RKO (cell line): ENCODE measurements at regions not wholly inside any gene's neighbourhood (a gene's known extent, or its start where the extent isn't known, plus 50 kb on each side); places are given as distances from the start of the nearest gene placed in this dataset.
A peak's percentile ranks its signal among the peaks of the same experiment; 100 is the strongest.

Experiments used
- DNase-seq: peaks from one replicate; pipeline ENCODE4 v3.0.0-alpha.2; 2016; ENCODE audit warnings: low spot score

DNA sequence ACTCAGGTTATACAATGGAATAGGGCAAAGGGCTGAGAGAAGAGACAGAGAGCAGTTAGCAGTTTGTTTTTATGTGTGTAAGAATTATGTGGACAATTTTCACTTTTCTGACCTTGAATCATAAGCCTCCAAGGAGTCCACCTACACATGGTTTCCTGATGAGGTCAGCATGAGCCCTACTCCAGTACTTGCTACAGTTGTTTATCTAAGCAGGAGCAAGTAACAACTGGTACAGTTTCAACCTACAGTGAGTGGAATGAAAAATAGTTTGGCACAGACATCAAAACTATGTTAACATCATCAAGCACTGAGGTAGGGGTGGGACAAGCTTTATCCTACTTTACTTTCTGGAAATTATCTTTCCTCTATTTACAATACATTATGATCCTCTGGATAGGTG is 426.7 kb upstream of the ID4 start:
- no peak for DNase-seq

DNA sequence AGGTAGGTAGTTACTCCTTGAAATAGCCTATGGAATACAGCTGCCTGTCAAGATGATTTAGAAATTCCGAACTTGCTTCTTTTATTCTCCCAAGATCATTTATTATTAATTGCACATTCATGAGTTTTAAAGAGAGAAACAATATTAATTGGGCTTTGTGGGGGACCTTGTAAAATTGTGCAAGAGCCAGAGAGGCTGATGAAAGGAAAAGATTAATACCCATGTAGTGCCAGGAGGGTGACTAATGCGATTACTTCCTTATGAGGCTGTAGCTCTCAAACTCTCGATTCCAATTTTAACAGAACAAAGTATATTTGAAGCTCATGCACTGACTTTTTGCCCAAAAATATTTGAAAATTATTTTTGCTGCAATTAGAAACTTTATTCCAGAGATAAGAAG is 423.8 kb upstream of the ID4 start:
- DNase-seq = no peak

- DNase-seq = peak; percentile 15
These were observed 421.4 kb upstream of the ID4 start for GRCh38 chr6:19415605-19416326.

DNA sequence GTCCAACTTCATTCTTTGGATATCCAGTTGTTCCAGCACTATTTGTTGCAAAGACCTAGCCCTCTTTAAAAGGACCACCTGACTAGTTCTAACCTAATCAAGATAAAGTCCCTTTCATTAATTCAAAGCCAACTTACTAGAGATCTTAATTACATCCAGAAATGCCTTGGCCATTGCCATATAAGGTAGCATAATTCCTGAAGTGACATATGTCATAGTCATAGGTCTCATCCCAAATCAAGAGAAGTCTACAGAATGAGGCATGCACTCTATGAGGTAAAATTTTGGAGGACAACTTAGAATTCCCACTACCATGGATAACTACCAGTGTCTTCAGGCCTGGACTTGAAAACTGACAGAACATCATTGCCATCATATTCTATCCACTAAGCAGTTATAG is 420.4 kb upstream of the ID4 start:
- no peak for DNase-seq

DNA sequence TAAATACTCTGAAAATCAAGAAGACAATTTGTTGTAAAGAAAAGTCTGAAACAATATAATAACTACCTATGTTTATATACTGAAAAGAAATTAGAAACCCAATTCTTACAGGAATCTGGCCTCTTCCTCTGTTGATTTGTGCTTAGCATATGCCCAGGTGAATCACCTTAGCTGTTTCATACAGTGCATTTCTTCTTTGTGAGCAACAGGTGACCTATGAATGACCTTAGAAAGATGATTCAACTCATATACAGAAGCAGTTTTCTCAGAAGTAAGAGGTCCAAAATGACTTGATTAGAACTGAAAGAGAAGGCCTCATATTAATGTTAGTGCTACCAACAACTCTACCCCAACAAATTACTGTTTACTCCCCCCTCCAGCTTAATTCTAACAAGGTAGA is 419.5 kb upstream of the ID4 start:
- DNase-seq = peak; percentile 16

DNA sequence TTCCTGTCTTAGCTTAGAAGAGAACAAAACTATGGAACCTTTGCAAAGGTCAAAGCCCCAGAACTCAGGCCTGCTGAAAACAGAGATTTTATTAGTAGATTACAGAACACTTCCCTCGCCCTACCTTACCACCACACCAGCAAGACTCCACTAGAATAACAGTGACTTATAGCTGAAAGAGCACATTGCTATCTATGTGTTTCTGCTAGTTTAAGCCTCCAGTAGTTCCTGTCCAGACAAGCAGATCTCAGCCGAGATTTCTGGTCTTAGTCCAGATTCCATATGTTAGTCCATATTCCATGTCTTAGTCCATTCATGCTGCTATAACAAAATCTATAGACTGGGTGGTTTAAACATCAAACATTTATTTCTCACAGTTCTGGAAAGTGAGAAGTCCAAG is 412.3 kb upstream of the ID4 start:
- DNase-seq = no peak

DNA sequence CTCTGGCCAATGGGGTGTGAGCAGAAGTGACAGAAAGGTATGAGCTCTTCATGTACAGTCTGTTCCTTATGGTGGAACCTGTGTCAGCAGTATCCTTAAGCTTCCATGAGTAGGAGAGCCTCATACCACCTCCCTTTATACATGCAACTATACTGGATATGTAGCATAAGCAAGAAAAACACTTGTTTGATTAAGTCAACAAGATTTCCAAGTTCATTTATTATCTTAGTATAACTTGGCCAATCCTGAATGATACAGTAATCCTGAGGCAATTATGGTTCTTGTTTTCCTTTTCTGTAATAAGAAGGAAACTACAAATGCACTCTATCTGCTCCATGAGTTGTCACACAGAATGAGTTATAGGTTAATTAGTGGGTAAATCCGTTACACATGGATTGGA is 409.6 kb upstream of the ID4 start:
- no peak for DNase-seq

DNA sequence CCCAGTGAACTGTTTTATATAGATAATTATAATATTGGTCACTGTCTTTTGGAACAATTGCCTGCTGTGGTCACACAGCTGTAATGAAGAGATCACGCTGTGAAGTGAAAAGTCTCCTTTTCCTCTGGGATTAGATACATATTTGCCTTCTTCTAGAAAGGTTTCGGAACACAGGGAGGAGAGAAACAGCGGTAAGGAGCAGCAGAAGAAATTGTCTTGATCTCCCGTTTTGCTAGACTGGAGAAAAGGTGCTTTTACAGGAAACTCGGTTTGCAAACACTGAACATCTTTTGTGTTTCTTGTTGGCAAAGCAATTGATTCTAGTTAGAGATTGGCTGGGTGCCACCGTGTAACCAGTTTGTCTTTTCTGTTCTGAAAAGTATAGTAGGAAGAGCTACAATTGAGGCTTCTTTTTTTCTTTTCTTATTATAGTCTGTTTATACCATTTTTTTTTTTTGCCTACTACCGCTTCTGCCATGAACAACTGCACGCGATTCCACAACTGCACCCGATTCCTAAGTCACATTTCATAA is 404.1 kb upstream of the ID4 start:
- DNase-seq = no peak

- DNase-seq = no peak
These were observed 403.1 kb upstream of the ID4 start for GRCh38 chr6:19434065-19434464.

- no peak for DNase-seq
These were observed 401.4 kb upstream of the ID4 start for GRCh38 chr6:19435755-19436154.

- no peak for DNase-seq
These were observed 398.4 kb upstream of the ID4 start for GRCh38 chr6:19438566-19439353.

GRCh38 chr6:19440531-19440930 is 396.6 kb upstream of the ID4 start:
- no peak for DNase-seq

GRCh38 chr6:19443411-19443810 is 393.8 kb upstream of the ID4 start:
- DNase-seq = no peak

DNA sequence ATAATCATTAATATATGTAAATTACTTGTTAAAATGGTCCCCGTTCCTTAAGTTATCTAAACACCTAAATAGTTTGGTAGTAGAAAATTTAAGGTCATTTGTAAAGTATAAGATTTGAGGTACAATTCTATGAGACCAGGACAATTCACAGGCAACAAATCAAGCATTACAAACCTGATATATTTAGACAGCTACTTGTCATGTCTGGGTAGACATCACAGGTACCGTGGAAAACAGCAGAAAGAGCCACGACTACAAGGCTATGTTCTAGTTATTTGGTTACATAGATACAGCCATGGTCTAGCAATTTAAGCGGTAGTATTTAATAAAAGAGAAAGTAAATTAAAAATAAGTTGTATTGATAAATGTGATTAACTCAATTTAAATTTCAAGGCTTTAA is 393.1 kb upstream of the ID4 start:
- DNase-seq = no peak

DNA sequence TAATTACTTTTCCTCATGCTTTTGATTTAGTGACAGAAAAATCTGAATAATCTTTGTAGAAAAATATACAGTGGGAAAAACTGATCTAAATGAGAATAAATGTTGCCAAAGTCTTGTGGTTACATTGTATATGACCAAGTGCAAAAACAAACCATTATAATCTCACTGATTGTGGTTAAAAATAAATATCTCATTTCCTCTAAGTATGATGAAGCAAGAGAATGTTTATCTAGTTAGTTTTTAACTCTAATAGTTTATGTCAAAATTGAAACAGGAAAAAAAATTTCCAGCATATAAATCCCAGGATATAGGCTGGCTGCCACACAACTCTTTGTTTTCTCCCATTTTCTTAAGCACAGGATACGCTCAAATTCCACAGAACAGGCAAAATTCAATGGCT is 392.7 kb upstream of the ID4 start:
- DNase-seq = no peak

- DNase-seq = no peak
These were observed 390.6 kb upstream of the ID4 start for GRCh38 chr6:19446570-19446969.

- DNase-seq = no peak
These were observed 386.5 kb upstream of the ID4 start for GRCh38 chr6:19450651-19451050.

DNA sequence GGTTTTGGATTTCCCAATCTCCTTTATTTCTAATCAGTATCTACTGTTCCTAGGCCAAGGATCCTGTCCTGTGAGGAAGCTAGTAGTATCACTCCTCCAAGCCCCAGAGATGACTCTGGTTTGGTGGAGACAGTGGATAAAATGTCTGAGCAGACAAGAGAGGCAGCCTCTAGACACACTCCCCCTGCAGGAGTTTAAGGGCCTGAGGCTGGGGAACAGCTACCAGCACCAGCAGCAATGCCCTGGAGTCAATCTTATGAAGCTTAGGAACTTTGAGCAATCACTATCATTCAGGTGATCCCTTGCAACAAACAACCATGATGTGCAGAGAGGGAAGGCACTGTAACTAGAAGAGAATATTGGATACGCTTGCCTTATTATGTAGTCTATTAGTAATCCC is 384.7 kb upstream of the ID4 start:
- DNase-seq = no peak

DNA sequence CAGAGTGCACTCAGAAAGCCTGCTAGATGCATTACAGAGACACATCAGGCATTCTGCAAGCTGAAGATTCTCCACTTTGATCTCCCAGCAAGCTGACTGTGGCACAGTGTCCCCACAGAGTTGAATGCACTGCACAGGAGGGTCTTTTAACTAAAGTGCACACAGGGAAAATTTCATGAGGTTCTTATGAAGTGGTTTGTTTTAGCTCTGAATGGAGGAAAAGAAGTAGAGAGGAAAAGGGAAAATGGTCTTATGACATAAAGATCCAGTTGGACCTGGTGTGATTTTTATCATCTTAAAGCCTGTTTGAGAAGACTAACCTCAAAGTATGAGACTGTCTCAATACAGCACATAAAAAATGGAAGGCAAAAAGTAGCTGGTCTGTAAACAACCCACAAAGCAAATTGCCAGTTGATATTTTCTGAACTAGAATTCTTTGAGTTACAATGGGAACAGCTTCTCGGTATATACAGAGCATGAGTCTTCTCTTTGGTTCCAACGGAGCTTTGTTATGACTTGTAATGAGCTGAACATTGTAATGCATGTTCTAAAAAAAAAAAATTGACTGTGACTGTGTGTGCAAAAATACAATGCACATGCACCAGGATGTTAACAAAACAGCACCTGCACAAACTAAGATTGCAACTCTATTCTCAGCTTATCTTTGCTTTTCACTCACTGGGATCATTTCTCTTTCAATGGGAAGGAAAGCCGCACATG is 383.0 kb upstream of the ID4 start:
- no peak for DNase-seq

- DNase-seq = no peak
These were observed 382.3 kb upstream of the ID4 start for GRCh38 chr6:19454721-19455392.

- no peak for DNase-seq
These were observed 373.9 kb upstream of the ID4 start for GRCh38 chr6:19463250-19463649.

DNA sequence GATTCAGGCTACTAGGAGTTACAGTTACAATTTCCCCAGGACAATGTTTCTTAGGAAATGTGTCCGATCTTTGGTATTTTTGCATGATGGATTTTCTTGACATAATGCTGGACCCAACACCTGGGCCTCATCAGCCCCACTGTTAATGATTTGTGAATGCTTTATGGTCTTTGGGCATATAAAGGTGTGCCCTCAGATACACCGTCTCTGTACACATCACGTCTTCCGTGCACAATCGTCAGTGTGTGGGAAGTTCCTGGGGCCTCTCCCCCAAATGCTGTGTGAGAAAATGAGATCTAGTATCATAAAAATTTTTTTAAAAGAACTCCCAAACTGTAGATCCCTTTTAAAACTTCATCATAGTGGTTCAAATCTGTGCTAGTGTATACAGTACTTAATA is 373.2 kb upstream of the ID4 start:
- no peak for DNase-seq
